GM12874 (cell line): ENCODE measurements at regions not wholly inside any gene's neighbourhood (a gene's known extent, or its start where the extent isn't known, plus 50 kb on each side); places are given as distances from the start of the nearest gene placed in this dataset.

Experiments
- TF ChIP-seq, protein P1 (sequence below): IDR thresholded peaks from 2 replicates; pipeline ENCODE4 v1.5.1; 2011; ENCODE audit warnings: low read depth, mild to moderate bottlenecking, control low read depth, low read length, moderate library complexity; ENCODE audit not compliant: insufficient read depth

DNA sequence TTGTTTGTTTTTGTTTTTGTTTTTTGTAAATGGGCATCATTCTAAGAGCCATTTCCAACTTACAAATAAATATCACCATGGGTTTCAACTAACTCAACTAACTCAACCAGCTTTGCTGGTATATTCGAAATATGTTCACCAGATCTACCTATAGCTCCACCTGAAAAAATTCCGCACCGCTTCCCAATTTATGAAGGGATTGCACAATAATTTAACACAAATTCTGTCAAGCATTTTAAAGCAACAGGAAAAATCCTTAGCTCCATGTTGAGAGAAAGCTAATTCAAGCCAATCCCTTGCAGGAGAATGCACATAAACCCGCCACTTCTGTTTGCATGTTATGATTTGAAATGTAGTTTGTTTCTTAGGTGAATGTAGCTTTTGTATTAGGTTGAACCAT is 417.8 kb downstream of the EFNB2 start:
- TF ChIP-seq, protein P1, sequence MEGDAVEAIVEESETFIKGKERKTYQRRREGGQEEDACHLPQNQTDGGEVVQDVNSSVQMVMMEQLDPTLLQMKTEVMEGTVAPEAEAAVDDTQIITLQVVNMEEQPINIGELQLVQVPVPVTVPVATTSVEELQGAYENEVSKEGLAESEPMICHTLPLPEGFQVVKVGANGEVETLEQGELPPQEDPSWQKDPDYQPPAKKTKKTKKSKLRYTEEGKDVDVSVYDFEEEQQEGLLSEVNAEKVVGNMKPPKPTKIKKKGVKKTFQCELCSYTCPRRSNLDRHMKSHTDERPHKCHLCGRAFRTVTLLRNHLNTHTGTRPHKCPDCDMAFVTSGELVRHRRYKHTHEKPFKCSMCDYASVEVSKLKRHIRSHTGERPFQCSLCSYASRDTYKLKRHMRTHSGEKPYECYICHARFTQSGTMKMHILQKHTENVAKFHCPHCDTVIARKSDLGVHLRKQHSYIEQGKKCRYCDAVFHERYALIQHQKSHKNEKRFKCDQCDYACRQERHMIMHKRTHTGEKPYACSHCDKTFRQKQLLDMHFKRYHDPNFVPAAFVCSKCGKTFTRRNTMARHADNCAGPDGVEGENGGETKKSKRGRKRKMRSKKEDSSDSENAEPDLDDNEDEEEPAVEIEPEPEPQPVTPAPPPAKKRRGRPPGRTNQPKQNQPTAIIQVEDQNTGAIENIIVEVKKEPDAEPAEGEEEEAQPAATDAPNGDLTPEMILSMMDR, result no peak

DNA sequence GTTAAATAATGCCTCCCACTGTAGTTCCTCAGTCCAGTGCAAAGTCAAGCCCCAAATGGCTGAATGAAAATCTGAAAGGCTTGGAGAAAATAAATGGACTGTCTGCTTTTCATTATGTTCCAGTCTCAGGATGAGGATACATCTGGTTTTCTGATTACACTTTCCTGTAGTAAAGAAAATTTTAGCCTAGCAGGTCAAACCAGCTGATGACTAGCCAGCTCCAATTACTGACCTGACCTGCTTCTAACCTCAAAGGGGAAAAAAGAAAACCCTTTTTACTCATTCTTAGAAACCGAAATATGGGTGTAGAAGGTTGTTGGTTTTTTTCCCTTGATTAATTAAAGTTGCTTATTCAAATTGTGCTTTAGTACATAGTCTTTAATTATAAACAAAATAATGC is 418.4 kb downstream of the EFNB2 start:
- TF ChIP-seq, protein P1, result no peak

DNA sequence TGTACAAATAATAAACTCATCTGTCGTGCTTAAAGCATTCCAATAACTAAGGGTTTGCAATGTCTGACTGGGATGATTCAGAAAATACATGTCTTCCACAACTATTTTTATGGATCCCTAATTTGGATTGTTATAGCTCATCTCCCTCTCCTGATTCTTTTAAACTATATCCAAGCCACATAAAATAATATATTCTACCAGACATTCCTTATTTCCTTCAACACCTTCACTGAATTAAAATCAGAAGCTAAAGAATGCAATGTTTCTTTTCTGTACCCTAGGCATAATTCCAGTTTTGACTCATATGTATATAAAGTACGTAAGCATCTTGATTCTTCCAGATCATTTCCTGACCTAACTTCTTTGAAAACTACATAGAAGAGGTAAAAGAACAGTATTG is 420.4 kb downstream of the EFNB2 start:
- TF ChIP-seq, protein P1, result no peak

DNA sequence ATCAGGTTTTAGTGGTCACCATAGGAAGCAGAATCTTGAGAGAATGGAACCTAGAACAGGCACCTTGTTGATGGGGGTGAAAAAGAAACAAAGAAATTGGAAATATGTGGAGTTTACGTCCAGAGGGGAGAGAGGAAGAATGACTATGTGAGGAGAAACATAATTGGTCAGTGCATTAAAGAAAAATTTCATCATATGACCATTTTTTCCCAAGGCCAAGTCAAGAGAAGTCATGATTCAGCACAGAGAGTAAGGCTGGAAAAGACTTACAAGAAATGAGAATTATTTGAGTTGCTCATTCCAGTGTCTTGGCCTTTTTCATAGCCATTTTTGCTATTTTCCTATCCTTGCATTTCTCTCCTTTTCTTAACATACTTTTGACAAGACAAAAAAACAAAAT is 421.7 kb downstream of the EFNB2 start:
- TF ChIP-seq, protein P1, result no peak

DNA sequence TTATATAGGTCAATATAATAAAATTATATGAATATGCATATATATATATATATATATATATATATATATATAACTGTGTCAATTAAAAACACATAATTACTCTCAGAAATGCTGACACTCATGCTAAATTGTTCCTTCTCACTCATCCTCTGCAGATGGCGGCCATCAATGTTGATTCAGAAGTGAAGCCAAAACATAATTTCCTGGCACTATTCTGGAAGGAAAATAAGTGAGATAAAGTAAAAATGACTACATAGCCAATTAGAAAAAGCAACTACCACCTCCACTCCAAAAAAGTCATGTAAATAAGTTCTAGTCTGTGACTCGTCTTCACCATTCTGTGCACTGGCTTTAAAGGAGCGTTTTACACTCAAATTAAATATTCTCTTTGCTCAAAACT is 423.3 kb downstream of the EFNB2 start:
- TF ChIP-seq, protein P1, result no peak

DNA sequence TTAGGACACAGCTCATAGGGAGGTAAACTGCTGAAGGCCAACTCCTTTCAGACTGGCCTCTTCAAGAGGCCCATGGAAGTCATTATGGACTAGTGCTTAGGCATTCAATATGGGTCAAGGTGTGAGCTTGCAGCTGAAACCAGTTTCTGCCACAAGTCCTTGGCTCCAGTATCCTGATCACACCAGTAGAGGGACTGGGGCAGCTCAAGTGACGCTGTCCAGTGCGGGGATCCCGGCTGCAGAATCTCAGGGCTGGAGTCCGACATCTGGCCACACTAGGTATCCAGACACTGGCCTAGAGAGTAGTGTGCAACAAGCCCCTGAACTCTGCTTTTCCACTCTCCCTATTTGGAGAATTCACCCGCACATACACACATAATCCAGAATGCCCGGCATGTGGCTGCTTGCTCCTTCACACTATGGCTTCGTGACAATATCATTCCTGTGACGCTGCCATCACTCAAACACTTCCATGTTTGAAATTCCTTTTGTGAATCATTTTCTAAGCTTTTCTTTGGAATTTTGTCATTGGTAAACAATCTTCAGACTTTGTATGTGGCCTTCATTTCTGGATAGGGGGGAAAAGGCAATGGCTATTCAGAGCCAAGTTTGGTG is 425.1 kb downstream of the EFNB2 start:
- TF ChIP-seq, protein P1, result no peak

DNA sequence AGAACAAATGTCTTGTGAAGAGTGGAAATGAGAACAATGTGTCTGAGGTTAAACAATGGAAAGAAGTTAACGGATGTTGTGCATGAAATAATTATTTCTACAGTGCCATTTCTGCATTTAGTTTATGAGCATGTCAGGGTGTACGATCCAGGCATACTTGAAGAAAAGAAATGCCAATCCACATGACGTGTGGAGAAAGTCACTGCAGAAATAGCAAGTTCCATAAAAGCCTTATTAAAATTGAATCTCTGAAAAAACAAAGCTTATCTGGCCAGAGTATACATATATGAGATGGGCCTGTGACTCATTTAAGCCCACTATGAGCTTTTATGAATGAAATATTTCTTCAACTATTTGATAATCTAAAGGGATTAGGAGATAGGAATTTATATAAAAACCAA is 426.1 kb downstream of the EFNB2 start:
- TF ChIP-seq, protein P1, result no peak
